GM21423 (cell line): ENCODE measurements at regions not wholly inside any gene's neighbourhood (a gene's known extent, or its start where the extent isn't known, plus 50 kb on each side); places are given as distances from the start of the nearest gene placed in this dataset.

Experiments used
- ATAC-seq: cut with Tn5 transposase; IDR thresholded peaks from one replicate; pipeline ENCODE4 v1.9.1; 2021; ENCODE audit warnings: mild to moderate bottlenecking, moderate library complexity; ENCODE audit not compliant: unreplicated experiment

DNA sequence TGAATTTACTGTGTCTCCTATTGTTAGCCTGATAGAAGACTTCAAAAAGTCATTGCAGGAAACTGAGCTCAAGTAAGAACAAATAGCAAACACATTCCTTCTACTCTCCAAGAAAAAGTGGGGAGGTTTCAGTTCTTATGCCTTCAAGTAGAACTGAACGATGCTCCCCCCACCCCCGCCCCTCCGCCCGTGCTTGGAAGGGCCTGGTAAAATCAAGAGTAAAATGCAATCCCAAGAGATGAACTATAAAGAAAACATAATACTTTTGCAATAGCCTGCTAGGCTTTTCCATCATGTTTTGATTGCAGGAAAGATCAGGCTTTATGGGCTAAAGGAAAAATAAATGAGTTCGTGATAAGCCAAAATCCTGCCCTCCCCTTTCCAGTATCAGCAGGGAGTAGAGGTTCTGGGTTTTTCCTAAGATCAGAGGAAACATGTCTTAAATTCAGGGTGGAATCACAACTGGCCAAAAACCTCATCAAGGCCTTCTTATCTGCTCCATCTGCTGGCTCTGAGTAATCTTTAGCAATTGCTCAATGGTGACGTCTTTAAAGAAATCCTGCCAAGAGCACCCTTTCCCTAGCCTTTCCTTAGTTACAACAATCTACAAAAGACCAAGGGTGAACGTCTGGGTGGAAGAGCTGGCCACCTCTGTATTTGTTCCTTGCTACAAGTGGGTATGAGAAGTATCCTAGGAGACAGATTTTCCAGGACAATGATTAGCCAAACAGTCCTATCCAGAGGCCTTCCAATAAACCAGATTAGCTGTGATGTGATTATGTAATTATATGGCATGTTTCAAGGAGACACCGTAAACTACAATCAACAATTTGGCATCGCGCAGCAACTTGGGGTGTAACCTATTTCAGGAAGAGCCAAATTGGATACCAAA lies 66.3 kb upstream of the FAM9C start:
- ATAC-seq, result no peak

GRCh38 chrX:13109817-13110216 lies 65.4 kb upstream of the FAM9C start:
- no peak for ATAC-seq

DNA sequence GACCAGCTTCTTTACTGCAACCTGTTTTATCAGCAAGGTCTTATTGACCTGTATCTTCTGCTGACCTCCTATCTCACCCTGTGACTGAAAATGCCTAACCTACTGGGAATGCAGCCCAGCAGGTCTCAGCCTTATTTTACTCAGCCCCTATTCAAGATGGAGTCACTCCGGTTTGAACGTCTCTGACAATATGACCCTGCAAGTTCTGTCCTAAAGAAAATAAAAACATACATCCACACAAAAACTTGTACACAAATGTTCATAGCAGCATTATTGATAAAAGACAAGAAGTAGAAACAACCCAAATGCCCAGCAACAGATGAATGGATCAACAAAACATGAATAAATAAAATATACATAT lies 59.5 kb upstream of the FAM9C start:
- no peak for ATAC-seq

DNA sequence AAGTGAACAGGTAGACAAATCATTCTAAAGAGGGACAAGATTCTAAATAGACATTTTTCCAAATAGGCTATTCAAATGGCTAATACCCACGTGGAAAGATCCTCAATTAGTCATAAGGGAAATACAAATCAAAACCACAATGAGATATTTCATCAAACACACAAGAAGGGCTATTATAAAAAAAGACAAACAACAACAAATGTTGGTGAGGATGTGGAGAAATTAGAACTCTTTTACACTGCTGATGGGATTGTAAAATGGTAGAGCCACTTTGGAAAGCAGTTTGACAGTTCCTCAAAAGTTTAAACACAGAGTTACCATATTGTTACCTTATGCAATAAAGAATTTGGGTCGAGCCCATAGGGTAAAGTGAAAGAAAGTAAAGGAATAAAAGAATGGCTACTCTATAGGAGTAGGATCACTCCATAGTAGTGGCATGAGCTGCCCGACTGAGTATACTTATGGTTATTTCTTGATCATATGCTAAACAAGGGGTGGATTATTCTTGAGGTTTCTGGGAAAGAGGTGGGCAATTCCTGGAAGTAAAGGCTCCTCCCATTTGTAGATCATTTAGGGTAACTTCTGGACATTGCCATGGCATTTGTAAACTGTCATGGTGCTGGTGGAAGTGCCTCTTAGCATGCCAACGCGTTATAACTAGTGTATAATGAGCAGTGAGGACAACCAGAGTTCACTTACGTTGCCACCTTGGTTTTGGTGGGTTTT lies 58.9 kb upstream of the FAM9C start:
- ATAC-seq, result no peak

- no peak for ATAC-seq
Measured at GRCh38 chrX:13102636-13103035, 58.2 kb upstream of the FAM9C start.

DNA sequence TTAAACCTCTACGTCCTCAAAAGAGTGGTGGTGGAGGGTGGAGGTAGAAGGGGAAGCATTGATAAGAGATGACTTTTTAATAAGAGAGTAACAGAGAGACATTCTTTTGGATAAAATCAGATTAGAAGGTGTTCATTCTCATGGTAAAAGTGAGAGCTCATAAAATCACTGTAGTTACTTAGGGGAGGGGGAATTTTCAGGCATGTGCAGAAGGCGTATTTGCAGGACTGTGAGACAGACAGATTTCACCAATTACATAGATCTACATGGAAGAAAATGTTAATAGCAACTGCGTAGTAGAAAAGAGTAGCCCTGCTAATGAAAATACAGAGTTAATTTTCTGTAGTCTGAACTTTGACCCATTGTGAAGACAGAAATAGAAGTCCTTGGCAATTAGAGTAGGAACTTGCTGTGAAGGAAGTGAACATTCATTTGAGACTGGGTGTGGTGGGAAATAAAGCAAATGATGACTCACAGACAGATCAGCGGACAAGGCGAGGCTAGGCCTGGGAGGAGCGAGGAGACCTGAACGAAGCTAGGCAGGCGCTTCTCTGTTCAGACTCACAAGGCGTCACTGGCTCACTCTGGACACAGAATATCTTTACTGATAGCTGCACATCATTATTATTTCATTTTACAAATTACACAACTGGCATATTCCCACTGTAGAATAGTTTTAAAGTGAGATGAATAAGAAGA lies 57.2 kb upstream of the FAM9C start:
- ATAC-seq, result no peak

- ATAC-seq, result no peak
Measured at GRCh38 chrX:13099121-13099520, 54.7 kb upstream of the FAM9C start.

DNA sequence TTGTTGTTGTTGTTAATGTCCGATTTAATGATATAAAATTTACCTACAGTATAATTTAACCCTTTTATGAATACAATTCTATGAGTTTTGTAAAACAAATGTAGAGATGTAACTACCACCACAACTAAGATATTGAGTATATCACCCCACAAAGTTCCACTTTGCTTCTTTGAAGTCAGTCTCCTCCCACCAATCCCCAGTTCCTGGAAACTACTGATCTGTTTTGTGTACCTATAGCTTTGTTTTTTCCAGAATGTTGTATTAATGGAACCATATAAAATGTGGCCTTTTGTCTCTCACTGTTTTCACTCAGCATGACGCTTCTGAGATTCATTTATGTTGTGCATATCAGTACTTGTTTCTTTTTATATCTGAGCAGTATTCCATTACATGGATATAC lies 52.3 kb upstream of the FAM9C start:
- ATAC-seq, result no peak

DNA sequence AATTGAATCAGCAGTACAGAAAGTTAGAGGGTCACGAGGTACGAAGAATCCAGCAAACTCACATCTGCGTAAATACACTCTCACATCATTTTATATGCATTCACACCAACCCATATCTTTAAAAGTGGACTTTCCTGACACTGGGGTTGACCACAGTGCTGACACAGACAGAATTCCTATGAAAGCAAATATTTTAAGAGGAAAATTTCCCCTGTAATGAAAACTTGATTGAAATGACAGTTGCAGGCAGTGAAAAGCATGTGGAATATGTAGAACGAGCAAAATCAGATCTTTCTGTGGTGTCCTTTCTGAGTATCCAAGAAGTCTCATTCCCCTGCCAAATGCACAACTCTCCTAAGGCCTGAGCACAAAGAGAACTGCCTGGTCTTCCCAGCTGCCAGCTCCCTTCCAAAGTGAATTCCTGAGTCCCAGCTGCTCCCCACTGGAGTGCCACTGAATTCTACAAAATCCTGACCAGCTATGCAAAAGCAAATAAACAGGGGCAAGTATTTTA lies 50.5 kb upstream of the FAM9C start:
- ATAC-seq, result no peak

GRCh38 chrX:13094374-13094773 lies 50.0 kb upstream of the FAM9C start:
- no peak for ATAC-seq
